ENCODE measurements at regions not wholly inside any gene's neighbourhood (a gene's known extent, or its start where the extent isn't known, plus 50 kb on each side); places are given as distances from the start of the nearest gene placed in this dataset.
"Not testable (repeated sequence)": the region's sequence is repeated elsewhere in the genome, so short reads cannot be mapped to it uniquely, and the experiment has no call there.

DNA sequence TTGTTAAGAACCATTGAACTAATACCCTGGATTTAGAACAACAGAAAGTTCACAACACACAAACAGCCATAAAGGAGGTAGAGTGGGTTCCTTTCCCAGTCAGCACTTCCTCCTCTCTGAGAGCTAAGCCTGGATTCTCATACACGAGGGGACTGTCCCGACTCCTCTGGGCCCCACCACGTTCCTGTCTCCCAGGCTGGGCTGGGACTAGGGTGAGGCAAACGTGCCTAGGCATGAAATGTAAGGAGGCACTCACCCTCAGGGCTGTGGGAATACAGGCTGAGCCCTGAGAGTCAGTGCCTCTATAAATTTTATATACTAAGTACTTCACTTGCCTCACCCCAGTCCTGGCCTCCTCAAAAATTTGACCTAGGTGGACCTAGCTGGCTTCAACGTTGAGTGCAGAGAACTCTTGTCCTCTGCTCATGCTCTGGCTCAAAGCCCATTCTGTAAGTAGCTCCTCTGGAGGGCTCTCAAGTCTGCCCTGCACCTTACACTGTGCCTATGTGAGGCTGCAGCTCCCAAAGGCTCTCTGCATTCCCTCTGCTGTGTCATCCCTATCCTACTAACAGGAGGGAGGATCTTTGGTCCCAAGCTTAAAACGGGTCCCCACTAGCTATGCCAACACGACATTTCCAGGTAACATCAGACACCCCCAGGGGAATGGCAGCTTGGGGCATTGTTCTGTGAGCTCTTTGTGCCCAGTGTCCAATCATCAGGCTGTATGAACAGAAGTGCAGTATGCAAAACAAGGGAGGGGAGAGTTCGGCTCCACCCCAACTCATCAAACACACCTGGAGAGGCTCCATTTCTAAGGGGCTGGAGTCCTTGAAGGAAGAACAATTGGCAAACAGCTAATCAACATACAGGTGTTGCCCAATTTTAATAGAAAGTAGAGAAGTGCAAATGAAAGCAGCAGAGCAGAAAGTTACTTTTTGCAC is 233.2 kb downstream of the RPLP1 start:
- peak; percentile 98 for DNase-seq

DNA sequence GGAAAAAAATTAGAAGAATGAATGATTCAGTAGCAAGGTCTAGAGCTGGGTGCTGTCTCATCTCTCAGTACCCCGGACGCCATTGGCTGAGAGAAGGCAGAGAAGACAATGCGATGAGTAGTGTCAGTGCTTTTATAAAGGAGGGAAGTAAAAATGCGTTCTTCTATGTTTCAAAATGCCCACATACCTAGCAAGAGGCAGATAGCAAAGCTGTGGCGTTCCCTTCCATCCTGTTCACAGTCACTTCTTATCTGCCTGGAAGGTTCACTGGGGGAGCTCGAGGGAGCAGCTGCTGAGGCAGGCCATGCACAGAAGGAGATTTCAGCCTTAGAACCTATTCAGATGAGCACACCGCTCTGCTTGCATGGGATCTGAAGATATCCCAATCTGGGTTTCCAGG is 234.0 kb downstream of the RPLP1 start:
- peak; percentile 72 to 80 for DNase-seq

DNA sequence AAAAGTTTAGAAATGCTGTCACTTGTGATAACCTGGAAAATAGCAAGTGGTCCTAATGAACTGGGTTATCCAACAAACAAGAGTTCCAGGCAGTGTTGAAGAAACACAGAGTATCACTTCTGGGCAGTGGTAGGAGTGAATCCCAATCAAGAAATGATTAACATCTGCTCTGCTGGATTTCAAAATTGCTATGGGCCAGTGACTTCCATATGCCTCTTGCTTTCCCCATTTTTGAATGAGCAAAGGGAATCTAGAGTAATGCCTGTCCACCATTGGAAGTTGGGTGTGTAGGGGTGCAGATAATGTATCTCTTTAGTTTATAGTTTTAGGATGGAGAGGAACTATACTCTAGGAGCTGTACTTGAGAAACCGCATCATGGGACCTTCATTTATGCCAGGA is 236.5 kb downstream of the RPLP1 start:
- no peak for DNase-seq

DNA sequence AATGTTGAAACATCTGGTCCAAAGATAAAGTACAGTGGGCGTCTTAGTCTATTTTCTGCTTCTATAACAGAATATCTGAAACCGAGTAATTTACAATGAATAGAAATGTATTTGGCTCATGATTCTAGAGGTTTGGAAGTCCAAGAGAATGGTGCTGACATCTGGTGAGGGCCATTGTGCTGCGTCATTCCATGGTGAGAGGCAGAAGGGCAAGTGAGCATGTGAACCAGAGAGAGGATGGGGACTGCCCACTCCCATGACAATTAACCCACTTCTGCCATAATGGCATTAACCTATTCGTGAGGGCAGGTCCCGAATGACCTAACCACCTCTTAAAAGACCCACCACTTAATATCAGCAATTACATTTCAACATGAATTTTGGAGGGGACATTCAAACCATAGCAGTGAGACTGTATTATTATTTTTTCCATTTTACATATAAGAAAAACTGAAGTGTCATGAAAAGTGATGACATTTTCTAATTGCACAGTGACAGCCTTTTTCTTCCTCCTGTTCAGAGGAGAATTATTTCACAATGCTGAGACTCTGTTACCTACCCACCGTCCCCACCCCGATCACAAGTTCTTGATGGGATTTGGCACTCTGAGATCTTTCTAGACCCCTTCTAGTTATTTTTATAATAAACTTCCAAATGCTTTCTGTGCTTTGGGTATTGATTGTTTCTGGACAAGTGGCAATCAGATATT is 238.8 kb downstream of the RPLP1 start:
- no peak for DNase-seq

DNA sequence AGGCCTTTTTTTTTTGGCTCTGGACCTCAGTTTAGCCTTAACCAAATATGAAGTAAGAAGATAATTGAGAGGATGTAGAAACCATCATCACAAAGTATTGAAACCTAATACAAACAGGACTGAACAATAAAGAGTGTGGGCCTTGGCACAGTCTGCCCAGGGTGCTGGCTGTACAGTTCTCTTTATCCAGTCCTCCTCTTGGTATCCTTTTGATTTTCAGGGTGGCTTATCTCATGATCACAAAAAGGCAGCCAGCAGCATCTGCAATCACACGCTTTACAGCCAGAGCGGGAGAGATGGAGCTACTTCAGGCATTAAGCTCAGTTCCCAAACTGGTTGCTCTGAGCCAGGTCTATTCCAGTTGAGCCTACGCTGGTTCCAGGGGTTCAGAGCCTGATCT is 239.7 kb downstream of the RPLP1 start:
- DNase-seq = no peak

DNA sequence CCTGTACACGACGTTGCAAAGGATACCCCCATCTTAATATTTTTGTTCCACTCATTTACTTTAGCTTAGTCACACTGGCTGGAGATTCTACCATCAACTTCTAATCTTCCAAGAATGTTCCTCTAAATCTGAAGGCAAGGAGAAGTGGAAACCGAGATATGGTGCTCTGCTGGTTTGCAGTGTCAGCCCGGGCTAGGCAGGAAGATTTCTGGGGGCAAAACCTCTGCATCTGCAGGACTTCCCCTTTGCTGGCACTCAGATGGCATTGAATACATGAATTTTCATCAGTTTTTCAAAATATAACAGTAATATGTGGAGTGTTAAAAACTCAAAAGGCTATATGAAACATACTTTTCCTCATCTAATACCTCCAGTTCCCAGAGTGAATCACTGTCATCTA is 240.4 kb downstream of the RPLP1 start:
- no peak for DNase-seq

DNA sequence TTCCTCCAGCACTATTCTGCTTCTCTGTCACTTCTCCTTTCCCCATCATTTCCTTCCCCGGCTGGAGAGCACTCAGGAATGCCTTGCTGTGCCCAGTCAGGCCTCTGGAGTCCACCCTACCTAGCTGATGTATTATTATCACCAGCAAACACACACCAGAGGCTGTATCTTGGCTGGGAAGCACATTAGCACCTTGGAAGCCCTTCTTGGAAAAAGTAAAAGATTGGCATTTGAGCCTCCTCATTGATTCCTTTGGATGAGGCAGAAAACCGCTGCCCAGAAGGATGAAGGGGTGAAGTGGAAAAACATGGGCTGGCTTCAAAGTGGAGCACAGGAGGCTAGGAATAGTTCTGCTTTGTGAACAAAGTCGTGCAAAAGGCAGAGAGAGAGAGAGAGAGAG is 244.3 kb downstream of the RPLP1 start:
- peak in 1 of 2 experiments; percentile 14 for DNase-seq

DNA sequence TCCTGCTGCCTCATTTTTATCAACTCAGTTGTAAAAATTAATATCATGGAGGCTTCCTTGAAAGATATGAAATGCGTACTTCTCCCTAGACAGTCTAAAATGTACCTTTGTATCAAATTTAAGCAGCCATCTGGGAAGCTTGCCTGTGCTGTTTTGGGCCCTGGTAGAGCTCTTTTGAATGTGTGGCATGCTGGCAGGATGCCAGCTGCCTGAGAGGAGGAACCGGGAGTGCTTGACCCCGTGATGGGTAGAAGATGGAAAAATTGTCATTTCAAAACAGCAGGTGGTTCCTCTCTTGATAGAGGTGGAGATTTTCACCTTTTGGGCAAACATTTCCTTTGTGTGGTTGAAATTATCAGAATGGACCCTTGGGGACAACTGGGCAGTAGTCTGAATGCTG is 245.3 kb downstream of the RPLP1 start:
- DNase-seq = no peak

DNA sequence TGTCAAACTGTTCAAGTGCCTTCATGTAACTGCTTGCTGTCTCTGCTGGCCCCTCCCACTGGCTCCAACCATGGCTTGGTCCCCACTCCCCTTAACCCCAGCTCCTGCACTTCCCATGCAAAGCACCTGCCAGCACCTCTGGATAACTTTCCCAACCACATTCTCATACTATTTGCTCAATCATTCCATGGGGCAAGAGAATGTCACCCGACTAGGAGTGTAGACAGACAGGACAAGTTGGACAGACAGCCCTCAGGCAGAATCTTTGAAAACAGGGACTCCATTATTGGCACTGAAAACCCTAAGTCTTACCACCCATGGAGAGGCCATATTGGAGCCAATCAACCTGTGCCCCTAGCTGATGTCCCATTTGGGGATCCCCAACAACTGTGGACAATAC is 246.5 kb downstream of the RPLP1 start:
- DNase-seq = no peak

DNA sequence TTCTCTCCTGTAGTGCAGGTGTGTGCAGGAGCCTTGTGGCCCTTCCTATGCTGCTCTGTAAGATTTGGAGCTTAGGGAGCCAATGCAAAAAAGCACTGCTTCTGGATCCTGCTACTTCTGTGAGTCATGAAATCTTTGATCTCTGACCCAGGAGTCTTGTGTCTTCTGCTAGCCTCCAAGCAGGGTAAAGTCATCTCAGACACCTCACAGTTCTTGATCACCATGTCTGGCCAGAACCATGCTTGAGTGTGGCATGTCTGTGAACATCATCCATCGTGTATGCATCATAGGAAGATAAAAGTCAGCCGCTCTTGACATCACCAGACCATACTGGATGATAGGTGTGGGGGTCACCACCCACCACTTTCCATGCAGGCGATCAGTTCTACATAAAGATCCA is 247.8 kb downstream of the RPLP1 start:
- no peak for DNase-seq

DNA sequence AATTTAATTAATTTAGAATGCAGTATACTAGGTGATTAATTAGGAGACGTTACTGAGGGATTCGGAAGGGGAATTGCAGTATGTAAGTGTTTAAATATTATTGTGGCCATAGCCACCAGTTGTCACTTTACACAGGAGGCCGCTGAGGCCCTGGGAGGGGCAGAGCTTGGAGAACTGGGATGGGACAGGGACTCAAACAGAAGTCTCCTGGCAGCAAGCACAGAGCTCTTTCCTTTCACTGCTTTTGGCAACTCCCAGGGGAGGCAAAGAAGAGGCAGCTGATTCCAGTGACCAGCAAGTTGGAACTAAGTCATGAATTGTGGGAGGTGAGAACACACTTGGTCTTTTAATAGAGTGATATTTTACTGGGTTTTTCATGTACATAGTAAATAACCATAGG is 248.6 kb downstream of the RPLP1 start:
- no peak for DNase-seq

DNA sequence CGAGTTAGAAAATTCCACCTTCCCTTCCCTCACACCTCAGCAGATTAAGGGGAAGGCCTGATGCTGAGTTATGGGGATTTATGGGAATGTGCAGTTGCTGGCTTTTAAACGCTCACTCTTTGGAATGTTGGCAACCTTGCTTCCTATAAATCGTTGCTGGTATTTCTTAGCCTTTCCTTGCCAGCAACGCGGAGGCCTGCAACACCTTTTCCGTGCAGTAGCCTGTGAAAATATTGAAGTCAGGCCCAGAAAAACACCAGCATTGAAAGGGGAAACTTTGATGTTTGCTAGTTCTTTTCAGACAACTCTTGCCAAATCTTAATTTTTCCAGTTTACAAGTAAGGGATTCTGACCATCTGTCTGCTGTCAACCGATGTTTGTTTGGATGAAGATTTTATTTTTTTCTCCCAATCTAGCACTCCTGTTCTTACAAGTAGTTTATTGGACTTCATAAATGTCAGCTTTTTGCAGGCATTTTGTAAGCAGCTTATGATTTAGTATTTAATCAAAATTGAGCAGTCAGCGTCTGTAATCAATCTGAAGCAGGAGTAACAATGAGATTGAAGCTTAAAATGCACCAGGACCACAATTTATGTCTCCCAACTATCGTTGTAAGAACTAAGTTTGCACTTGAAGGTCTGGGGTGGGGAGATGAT is 251.0 kb downstream of the RPLP1 start:
- no peak for DNase-seq

DNA sequence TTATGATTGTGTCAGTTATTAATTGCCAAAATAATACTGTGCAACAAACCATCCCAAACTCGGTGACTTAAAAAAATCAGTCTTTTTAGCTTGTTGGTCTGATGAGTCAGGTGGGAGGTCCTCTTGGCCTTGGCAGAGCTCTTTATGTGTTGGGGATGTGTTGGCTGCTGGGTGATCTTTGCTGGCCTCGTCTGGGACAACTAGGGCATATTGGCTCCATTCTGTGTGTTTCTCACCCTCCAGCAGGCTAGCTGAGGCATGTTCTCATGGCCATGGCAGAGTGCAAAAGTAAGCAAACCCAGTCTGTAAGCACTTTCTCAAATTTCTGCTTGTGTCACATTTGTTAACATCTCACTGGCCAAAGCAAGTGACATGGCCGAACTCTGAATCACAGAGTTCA is 251.6 kb downstream of the RPLP1 start:
- DNase-seq = no peak

DNA sequence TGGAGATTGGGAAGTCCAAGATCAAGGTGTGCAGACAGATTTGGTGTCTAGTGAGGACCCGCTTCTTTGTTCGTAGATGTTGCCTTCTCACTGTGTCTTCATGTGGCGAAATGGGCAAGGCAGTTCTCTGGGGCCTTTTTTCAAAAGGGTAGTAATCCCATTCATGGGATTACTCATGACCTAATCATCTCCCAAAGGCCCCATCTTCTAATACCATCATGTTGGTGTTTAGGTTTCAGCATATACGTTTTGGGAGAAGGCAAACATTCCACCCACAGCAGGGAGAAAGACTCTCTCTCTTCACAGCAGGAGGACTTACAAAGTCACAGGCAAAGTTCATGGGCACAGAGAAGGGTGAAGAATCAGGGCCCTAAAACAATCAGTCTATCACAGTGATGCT is 252.1 kb downstream of the RPLP1 start:
- no peak for DNase-seq

DNA sequence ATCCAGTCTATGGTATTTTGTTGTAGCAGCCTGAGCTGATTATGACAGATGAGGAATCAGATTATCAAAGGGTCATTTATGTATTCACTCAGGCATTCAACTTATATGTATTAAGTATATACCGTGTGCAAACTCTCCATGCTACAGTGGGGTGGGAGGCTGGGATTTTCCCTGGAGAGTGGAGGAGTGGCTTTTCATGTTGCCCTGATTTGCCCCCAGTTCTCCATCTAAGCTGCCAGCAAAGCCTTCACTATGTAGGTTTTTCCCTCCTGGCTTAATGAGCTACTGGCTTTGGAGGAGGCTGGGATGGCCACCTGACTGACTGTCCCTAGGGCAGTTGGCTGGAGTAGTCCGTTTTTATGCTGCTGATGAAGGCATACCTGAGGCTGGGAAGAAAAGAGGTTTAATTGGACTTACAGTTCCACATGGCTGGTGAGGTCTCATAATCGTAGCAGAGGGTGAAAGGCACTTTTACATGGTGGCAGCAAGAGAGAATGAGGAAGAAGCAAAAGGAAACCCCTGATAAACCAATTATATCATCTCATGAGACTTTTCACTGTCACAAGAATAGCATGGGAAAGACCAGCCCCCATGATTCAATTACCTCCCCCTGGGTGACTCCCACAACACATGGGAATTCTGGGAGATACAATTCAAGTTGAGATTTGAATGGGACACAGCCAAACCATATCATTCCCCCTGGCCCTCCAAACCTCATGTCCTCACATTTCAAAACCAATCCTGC is 253.9 kb downstream of the RPLP1 start:
- DNase-seq = no peak

DNA sequence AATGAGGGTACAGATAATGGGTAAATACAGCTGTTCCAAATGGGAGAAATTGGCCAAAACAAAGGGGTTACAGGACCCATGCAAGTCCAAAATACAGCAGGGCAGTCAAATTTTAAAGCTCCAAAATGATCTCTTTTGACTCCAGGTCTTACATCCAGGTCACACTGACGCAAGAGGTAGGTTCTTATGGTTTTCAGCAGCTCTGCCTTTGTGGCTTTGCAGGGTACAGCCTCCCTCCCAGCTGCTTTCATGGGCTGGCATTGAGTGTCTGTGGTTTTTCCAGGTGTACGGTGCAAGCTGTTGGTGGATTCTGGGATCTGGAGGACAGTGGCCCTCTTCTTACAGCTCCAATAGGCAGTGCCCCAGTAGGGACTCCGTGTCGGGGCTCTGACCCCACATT is 254.6 kb downstream of the RPLP1 start:
- not testable (repeated sequence) for DNase-seq

DNA sequence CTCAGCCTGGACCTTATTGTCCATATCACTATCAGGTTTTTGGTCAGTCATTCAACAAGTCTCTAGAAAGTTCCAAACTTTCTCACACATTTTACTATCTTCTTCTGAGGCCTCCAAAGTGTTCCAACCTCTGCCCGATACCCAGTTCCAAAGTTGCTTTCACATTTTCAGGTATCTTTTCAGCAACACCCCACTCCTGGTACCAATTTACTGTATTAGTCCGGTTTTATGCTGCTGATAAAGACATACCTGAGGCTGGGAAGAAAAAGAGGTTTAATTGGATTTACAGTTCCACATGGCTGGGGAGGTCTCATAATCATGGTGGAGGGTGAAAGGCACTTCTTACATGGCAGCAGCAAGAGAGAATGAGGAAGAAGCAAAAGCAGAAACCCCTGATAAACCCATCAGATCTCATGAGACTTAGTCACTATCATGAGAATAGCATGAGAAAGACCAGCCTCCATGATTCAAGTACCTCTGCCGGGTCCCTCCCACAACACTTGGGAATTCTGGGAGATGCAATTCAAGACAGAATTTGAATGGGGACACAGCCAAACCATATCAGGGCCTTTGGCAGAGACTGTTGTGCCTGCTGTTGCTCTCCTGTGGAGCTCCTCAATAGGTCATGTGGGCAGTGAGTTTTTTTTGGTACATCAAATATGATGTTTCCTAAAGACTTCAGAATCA is 256.0 kb downstream of the RPLP1 start:
- not testable (repeated sequence) for DNase-seq

DNA sequence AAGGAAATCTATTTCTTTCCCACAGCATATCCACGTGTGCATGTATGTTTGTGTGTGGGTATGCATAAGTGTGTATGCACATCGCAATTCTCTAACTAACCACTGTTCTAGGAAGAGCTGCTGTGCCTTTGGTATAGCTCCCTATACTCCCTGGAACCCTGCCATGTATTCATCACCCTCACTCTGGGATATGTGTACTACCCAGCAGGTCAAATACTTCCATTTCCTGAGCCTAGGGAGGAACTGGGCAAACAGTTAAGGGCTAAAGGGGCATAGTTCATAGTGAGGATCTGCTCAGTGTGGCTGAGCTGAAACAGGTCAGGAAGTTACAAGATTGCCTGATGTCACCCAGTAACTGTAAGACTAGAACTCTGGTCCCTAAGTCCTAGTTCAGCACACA is 260.4 kb downstream of the RPLP1 start:
- DNase-seq = no peak

DNA sequence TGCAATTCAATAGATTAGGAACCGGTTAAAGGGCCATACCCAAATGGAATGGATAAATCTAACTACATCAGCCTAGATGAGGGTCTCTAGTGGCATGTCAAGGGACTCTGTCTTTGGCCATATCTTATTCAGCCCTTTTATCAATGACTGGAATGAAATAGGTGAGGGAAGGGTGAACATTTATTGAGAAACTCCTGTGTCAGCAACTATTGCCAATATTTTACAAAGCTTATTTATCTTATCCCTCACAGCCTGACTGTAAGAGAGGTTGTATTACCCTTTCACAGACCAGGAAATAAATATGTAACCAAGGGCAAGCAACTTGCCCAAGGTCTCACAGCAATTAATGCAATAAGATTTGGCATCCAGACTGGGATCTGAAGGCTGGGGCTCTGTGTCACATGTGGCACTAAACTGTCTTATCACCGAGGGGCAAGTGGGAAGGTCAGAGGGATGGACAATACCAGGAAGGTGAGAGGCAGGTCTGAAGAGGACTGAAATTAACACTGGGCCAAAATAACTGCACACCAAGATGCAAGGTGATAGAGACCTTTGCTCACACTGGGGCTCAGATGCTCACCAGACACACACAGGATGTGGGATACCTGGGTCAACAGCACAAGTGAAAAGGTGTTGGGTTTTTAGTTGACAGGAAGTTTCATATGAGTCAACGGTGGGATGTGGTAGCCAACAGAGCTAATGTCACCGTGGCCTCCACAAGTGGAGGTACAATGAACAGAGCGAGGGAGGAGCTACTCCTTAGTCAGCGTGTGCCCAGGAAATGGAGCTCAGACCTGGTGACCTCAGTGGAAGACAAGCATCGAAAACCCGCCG is 261.3 kb downstream of the RPLP1 start:
- DNase-seq = no peak

DNA sequence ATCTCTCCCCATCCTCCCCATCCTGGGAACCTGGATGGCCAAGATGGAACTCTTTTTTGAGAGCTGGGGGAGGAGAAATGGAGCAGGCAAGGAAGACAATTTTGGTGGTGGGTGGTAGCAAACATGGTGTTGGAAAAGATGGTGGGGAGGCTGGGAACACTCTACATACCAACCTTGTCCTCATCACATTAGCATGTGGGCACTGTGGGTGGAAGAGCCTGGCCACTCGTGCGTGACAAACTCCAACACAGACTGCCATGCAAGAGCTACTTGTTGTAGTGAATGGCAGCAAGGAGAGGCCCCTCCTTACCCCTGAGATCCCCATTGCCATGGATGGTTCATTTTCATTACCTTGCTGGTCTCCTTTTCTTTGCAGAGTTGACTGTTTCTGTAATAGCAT is 262.6 kb downstream of the RPLP1 start:
- DNase-seq = peak in 1 of 2 experiments; percentile 24

DNA sequence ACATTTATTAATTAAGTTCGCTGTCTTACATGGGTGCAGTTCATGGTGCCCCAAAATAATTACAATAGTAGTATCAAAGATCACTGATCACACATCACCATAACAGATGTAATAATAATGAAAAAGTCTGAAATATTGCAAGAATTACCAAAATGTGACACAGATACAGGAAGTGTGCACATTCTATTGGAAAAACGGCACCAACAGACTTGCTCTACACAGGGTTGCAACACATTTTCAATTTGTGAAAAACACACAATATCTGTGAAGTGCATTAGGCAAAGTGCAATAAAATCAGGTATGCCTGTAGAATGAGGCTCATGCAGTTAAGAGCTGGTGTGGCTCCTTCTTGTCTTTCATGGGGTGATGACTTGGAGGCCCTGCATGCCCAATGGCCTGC is 265.8 kb downstream of the RPLP1 start:
- DNase-seq = no peak

All from NCI-H526 (cell line).